ENCODE measurements at regions not wholly inside any gene's neighbourhood (a gene's known extent, or its start where the extent isn't known, plus 50 kb on each side); places are given as distances from the start of the nearest gene placed in this dataset.
"Not testable (repeated sequence)": the region's sequence is repeated elsewhere in the genome, so short reads cannot be mapped to it uniquely, and the experiment has no call there.

GRCh38 chr3:94336046-94336753, 273.3 kb downstream of the NSUN3 start:
- peak; percentile 11 for DNase-seq

- DNase-seq = no peak
Observed at GRCh38 chr3:94345101-94345500, 282.2 kb downstream of the NSUN3 start.

- DNase-seq = no peak
Observed at GRCh38 chr3:94349310-94349878, 286.5 kb downstream of the NSUN3 start.

- DNase-seq = no peak
Observed at GRCh38 chr3:94356581-94356980, 293.7 kb downstream of the NSUN3 start.

GRCh38 chr3:94359996-94360395, 297.1 kb downstream of the NSUN3 start:
- DNase-seq = no peak

GRCh38 chr3:94360987-94361386, 298.1 kb downstream of the NSUN3 start:
- DNase-seq = no peak

- DNase-seq = no peak
Observed at GRCh38 chr3:94362393-94362792, 299.5 kb downstream of the NSUN3 start.

- no peak for DNase-seq
Observed at GRCh38 chr3:94365006-94365405, 302.1 kb downstream of the NSUN3 start.

- DNase-seq = no peak
Observed at GRCh38 chr3:94372026-94372425, 309.2 kb downstream of the NSUN3 start.

GRCh38 chr3:94373456-94373855, 310.6 kb downstream of the NSUN3 start:
- no peak for DNase-seq

GRCh38 chr3:94374439-94375161, 311.7 kb downstream of the NSUN3 start:
- no peak for DNase-seq

GRCh38 chr3:94377123-94377696, 314.3 kb downstream of the NSUN3 start:
- not testable (repeated sequence) for DNase-seq

GRCh38 chr3:94377863-94378262, 315.0 kb downstream of the NSUN3 start:
- DNase-seq = not testable (repeated sequence)

- no peak for DNase-seq
Observed at GRCh38 chr3:94378322-94378721, 315.5 kb downstream of the NSUN3 start.

GRCh38 chr3:94379264-94379663, 316.4 kb downstream of the NSUN3 start:
- no peak for DNase-seq

GRCh38 chr3:94394885-94395284, 332.0 kb downstream of the NSUN3 start:
- DNase-seq = no peak

- no peak for DNase-seq
Observed at GRCh38 chr3:94395851-94396250, 333.0 kb downstream of the NSUN3 start.

GRCh38 chr3:94398036-94398435, 335.2 kb downstream of the NSUN3 start:
- DNase-seq = no peak

- no peak for DNase-seq
Observed at GRCh38 chr3:94401466-94401865, 338.6 kb downstream of the NSUN3 start.

- DNase-seq = no peak
Observed at GRCh38 chr3:94402126-94402525, 339.3 kb downstream of the NSUN3 start.

- DNase-seq = no peak
Observed at GRCh38 chr3:94405258-94406035, 342.6 kb downstream of the NSUN3 start.

GRCh38 chr3:94406595-94406994, 343.7 kb downstream of the NSUN3 start:
- DNase-seq = no peak

Measured in right kidney (tissue), 1 donor.